ENCODE measurements at regions not wholly inside any gene's neighbourhood (a gene's known extent, or its start where the extent isn't known, plus 50 kb on each side); places are given as distances from the start of the nearest gene placed in this dataset.
A peak's percentile ranks its signal among the peaks of the same experiment; 100 is the strongest.

DNA sequence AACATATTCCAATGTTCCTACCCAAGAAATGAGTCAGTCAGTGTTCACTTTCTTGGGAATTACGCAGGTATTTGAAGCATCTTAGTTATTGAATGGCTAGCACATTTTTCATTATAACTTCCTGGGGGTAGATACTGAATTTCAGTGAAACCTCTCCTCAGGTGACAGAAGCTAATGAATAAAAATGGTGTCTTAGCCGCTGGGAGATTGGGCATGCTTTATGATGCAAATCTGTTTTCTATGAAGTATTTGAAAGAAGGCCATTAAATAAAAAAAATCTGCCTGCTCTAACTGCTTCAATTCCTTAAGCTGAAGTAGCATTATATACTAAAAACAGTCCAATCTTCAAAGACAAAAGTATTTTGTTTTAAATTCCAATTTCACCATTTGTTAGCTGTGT, 132.8 kb upstream of the CYRIA start:
- TF ChIP-seq, protein P1, sequence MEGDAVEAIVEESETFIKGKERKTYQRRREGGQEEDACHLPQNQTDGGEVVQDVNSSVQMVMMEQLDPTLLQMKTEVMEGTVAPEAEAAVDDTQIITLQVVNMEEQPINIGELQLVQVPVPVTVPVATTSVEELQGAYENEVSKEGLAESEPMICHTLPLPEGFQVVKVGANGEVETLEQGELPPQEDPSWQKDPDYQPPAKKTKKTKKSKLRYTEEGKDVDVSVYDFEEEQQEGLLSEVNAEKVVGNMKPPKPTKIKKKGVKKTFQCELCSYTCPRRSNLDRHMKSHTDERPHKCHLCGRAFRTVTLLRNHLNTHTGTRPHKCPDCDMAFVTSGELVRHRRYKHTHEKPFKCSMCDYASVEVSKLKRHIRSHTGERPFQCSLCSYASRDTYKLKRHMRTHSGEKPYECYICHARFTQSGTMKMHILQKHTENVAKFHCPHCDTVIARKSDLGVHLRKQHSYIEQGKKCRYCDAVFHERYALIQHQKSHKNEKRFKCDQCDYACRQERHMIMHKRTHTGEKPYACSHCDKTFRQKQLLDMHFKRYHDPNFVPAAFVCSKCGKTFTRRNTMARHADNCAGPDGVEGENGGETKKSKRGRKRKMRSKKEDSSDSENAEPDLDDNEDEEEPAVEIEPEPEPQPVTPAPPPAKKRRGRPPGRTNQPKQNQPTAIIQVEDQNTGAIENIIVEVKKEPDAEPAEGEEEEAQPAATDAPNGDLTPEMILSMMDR (IDR thresholded peaks at IDR 0.05; ENCODE audit: extremely low read depth, missing control alignments), result no peak
- no peak for DNase-seq (ENCODE audit: low spot score)

DNA sequence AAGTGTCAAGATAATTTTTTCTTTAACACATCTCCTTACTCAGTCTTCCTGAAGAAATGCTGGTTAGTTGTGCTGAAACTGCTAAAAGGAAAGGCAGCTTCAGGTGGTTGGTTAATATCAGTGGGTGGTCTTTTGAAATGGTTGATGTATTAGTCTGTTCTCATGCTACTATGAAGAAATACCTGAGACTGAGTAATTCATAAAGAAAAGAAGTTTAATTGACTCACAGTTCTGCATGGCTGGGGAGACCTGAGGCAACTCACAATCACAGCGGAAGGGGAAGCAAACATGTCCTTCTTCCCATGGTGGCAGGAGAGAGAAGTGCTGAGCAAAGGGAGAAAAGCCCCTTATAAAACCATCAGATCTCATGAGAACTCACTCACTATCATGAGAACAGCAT, 125.9 kb upstream of the CYRIA start:
- TF ChIP-seq, protein P1 (IDR thresholded peaks at IDR 0.05; ENCODE audit: extremely low read depth, missing control alignments), result no peak
- DNase-seq (ENCODE audit: low spot score), result no peak

DNA sequence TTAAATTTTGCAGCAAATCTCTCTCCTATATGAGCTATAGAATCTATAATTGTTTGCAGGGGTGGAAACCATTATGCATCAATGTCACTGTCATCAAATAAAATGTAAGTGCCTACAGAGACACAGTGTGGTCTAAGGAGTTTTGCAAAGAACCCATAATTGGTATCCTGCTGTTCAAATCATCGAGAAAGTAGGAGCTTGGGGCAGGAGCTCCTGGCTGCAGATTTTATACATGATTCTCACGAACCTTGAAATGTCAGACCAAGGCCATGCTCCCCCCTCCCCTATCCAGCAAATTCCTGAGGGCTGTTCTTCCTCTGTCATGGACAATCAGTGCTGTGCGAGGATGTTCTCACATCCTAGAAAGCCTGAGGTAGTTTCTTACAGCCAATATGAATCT, 119.5 kb upstream of the CYRIA start:
- no peak for DNase-seq (ENCODE audit: low spot score)
- TF ChIP-seq, protein P1 (IDR thresholded peaks at IDR 0.05; ENCODE audit: extremely low read depth, missing control alignments), result no peak

DNA sequence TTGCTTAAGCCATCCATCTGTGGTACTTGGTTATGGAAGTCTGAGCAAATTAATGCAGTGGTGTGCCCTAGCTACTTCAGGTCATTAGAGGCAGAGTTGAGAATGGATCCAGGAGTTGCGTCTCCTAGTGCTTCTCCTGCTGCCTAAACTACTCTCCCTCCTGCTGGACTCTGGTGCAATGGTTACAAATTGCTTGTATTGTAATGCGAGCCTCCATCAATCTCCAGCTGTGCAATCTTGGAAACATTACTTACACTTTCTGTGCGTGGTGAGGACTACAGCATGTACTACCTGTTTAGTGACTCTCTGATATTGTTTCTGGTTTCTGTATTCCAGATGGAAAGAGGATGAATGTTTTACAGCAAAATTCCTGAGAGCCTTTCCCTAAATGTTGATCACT, 119.0 kb upstream of the CYRIA start:
- no peak for DNase-seq (ENCODE audit: low spot score)
- TF ChIP-seq, protein P1 (IDR thresholded peaks at IDR 0.05; ENCODE audit: extremely low read depth, missing control alignments), result no peak

DNA sequence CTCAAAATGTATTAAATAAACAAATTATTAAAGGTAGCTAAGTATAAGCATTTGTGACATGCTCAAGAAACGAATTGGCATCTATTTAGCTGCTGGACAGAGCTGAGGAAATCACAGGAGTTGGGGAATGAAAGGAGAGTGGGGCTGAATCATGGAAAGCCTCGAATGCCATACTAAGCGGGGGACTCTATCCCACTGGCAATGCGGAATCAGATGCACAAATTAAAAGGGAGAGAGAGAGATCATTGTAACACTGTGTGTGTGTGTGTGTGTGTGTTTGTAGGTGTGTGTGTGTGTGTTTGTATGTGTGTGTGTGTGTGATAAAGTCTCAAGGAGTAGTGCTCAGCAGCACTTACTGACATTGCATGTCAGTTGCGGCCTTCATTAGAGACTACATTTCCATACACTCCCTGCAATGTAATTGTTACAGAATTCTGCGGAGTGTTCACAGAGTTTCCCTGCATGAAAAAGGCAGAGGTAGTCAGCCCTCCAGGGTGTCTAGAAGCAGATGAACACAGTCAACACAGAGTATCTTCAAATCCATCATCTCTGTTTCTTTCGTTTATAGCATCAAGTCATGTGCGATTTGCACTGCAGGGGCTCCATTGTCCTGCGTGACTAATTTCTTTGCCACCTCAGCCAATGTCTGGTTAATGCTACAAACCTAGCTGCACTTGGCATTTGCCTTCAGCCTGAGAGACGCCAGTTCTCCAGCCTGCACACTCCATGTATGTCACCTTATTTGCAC, 111.7 kb upstream of the CYRIA start:
- no peak for DNase-seq (ENCODE audit: low spot score)
- TF ChIP-seq, protein P1 (IDR thresholded peaks at IDR 0.05; ENCODE audit: extremely low read depth, missing control alignments), result no peak

DNA sequence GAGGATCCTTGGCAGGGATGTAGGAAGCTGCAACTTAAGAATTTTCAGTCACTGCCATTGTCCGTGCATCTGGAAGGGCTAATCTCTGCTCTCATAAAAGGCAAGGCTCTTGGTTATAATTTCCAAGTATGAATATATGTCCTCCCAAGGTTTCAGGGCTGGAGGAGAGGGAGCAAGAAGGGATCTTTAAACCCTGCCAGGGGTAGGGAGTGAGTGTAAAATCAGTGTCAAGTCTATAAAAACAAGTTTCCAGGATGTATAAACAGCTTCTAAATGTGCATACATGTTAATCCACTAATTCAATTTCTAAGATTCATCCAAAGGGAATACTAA, 110.2 kb upstream of the CYRIA start:
- DNase-seq (ENCODE audit: low spot score), result no peak
- TF ChIP-seq, protein P1 (IDR thresholded peaks at IDR 0.05; ENCODE audit: extremely low read depth, missing control alignments), result no peak

DNA sequence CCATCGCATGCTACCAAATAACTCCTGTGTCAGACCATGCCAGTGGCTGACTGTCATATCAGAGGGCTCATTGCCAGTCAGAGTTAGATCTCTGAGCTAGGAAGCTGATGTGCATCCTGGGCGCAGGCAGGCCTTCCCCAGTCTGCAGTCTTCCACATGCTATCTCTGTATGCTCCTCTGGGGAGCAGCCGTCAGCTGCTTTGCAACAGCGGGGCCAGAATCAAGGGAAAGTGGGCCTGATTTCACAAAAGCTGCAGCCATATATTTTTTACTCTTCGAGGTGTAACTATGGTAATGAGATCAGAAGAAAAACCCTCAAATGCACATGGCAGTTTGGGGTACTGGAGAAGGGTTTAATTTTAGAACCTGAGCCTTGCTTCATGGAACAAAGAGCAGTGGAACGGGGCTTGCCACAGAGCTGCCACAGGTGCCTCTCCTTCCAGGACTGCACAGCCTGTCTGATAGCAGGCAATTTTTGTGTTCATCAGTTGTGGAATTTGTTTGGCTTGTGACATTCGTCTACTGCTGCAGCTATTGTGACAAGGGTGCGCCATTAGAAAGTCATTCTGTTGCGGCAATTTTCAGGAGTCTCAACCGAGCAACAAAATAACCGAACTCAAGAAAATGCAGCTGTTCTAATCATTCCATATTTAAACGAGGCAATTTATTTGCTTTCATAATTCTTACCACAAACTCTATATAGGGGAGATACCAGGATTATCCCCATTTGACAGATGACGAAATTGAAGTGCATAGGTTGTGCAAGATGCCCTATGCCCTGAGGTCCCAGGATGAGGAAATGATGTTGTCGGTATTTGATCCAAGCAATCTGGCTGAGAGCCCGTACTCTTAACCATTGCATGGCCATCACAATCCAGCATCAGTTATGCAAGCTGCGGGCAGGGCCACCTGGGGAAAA, 109.6 kb upstream of the CYRIA start:
- no peak for DNase-seq (ENCODE audit: low spot score)
- TF ChIP-seq, protein P1 (IDR thresholded peaks at IDR 0.05; ENCODE audit: extremely low read depth, missing control alignments), result peak; percentile 2

Data from GM20000 (cell line).